GM21529 (cell line): ENCODE measurements at regions not wholly inside any gene's neighbourhood (a gene's known extent, or its start where the extent isn't known, plus 50 kb on each side); places are given as distances from the start of the nearest gene placed in this dataset.

Experiments used
- ATAC-seq: cut with Tn5 transposase; IDR thresholded peaks from one replicate; pipeline ENCODE4 v1.9.1; 2021; ENCODE audit not compliant: unreplicated experiment

- no peak for ATAC-seq
Observed at GRCh38 chr9:20012232-20012631, 223.4 kb upstream of the SLC24A2 start.

- no peak for ATAC-seq
Observed at GRCh38 chr9:20009606-20010005, 220.8 kb upstream of the SLC24A2 start.

- no peak for ATAC-seq
Observed at GRCh38 chr9:20002011-20002410, 213.2 kb upstream of the SLC24A2 start.

- no peak for ATAC-seq
Observed at GRCh38 chr9:20001058-20001457, 212.2 kb upstream of the SLC24A2 start.

- peak; percentile 86 for ATAC-seq
Observed at GRCh38 chr9:19999491-20000057, 210.7 kb upstream of the SLC24A2 start.

- peak; percentile 50 for ATAC-seq
Observed at GRCh38 chr9:19998823-19999455, 210.1 kb upstream of the SLC24A2 start.

- peak; percentile 20 for ATAC-seq
Observed at GRCh38 chr9:19998153-19998552, 209.3 kb upstream of the SLC24A2 start.

GRCh38 chr9:19995619-19996018 is 206.8 kb upstream of the SLC24A2 start:
- ATAC-seq: no peak

GRCh38 chr9:19994296-19994695 is 205.5 kb upstream of the SLC24A2 start:
- ATAC-seq: no peak

- no peak for ATAC-seq
Observed at GRCh38 chr9:19992556-19992955, 203.7 kb upstream of the SLC24A2 start.

GRCh38 chr9:19989213-19989612 is 200.4 kb upstream of the SLC24A2 start:
- no peak for ATAC-seq

- ATAC-seq: no peak
Observed at GRCh38 chr9:19988281-19988680, 199.4 kb upstream of the SLC24A2 start.

- ATAC-seq: no peak
Observed at GRCh38 chr9:19985081-19985480, 196.2 kb upstream of the SLC24A2 start.

- no peak for ATAC-seq
Observed at GRCh38 chr9:19976226-19976625, 187.4 kb upstream of the SLC24A2 start.

- no peak for ATAC-seq
Observed at GRCh38 chr9:19975499-19975898, 186.7 kb upstream of the SLC24A2 start.

GRCh38 chr9:19969721-19970120 is 180.9 kb upstream of the SLC24A2 start:
- no peak for ATAC-seq

- ATAC-seq: no peak
Observed at GRCh38 chr9:19967888-19968459, 179.1 kb upstream of the SLC24A2 start.

GRCh38 chr9:19967216-19967887 is 178.5 kb upstream of the SLC24A2 start:
- ATAC-seq: no peak

GRCh38 chr9:19965336-19965735 is 176.5 kb upstream of the SLC24A2 start:
- ATAC-seq: no peak

- no peak for ATAC-seq
Observed at GRCh38 chr9:19947996-19948395, 159.2 kb upstream of the SLC24A2 start.

GRCh38 chr9:19946441-19947109 is 157.7 kb upstream of the SLC24A2 start:
- ATAC-seq: no peak

- no peak for ATAC-seq
Observed at GRCh38 chr9:19941874-19942273, 153.0 kb upstream of the SLC24A2 start.
